Activated B cell treated with CpG ODN at 0.5 μM for 24 hours (primary cell): ENCODE measurements at regions not wholly inside any gene's neighbourhood (a gene's known extent, or its start where the extent isn't known, plus 50 kb on each side); places are given as distances from the start of the nearest gene placed in this dataset.

Experiments used
- ATAC-seq: fragments of 200-7000 bp; cut with Tn5 transposase; one replicate; pipeline ENCODE4 v1.10.0; 2021; ENCODE audit warnings: low read depth, mild to moderate bottlenecking, moderate library complexity
- CTCF ChIA-PET: fragments of 350-600 bp; sonication (Branson Sonifier 250); formaldehyde crosslinking; loops from one replicate; lab custom pipeline; 2021; ENCODE audit warnings: antibody characterized with exemption; lab: Charles Lee
- POLR2A ChIA-PET: fragments of 350-600 bp; sonication (Branson Sonifier 250); formaldehyde crosslinking; loops from one replicate; lab custom pipeline; 2021; ENCODE audit warnings: antibody characterized with exemption; lab: Charles Lee
- DNase-seq: peaks from one replicate; pipeline ENCODE4 v3.0.0; 2022
- H3K27ac Mint-ChIP-seq: one replicate; pipeline ENCODE4 v1.8.0; 2020; ENCODE audit warnings: mixed read lengths
- H3K27me3 Mint-ChIP-seq: one replicate; pipeline ENCODE4 v1.8.0; 2021; ENCODE audit warnings: mixed read lengths
- H3K36me3 Mint-ChIP-seq: one replicate; pipeline ENCODE4 v1.8.0; 2021; ENCODE audit warnings: low read depth, mixed read lengths
- H3K4me1 Mint-ChIP-seq: one replicate; pipeline ENCODE4 v1.8.0; 2021; ENCODE audit warnings: mixed read lengths
- H3K4me3 Mint-ChIP-seq: one replicate; pipeline ENCODE4 v1.8.0; 2020; ENCODE audit warnings: mild to moderate bottlenecking, mixed read lengths
- H3K9me3 Mint-ChIP-seq: one replicate; pipeline ENCODE4 v1.8.0; 2020; ENCODE audit warnings: mixed read lengths
- CTCF ChIP-seq: fragments of 200-600 bp; IDR thresholded peaks from one replicate; pipeline ENCODE4 v1.8.0; 2022; ENCODE audit warnings: antibody characterized with exemption, mild to moderate bottlenecking
- intact Hi-C: fragments of 100-400 bp; cut with micrococcal nuclease; formaldehyde crosslinking; loops from one replicate; pipeline ENCODE4 v1.15.1; 2024

- peaks cover 7% of the 10 kb centered on the region for H3K27me3 Mint-ChIP-seq
- POLR2A ChIA-PET, result no interaction called here
- ATAC-seq (no peak), DNase-seq (no peak)
- H3K27ac Mint-ChIP-seq, result no peak overlapping the region
- no peak for TF ChIP-seq CTCF
- H3K9me3 Mint-ChIP-seq, result no peaks in the 10 kb centered on the region
- H3K4me1 Mint-ChIP-seq, result no peaks in the 10 kb centered on the region
- no peak overlapping the region for H3K4me3 Mint-ChIP-seq
- CTCF ChIA-PET, result no interaction called here
- no peaks in the 10 kb centered on the region for H3K36me3 Mint-ChIP-seq
- intact Hi-C loops, result no loop called here
Measured at GRCh38 chr1:230573658-230574057, 68.6 kb upstream of the COG2 start.

- intact Hi-C loops, result no loop called here
- ChIA-PET CTCF (no interaction called here), POLR2A (no interaction called here)
- DNase-seq (no peak), ATAC-seq (no peak)
- TF ChIP-seq CTCF, result no peak
- no peaks in the 10 kb centered on the region for H3K36me3 Mint-ChIP-seq
- H3K4me3 Mint-ChIP-seq, result no peak overlapping the region
- peaks cover 3% of the 10 kb centered on the region for H3K27me3 Mint-ChIP-seq
- H3K4me1 Mint-ChIP-seq, result no peaks in the 10 kb centered on the region
- H3K27ac Mint-ChIP-seq, result no peak overlapping the region
- no peaks in the 10 kb centered on the region for H3K9me3 Mint-ChIP-seq
Measured at GRCh38 chr1:230572121-230573105, 69.9 kb upstream of the COG2 start.

GRCh38 chr1:230570724-230571360 is 71.4 kb upstream of the COG2 start:
- H3K27ac Mint-ChIP-seq, result no peak overlapping the region
- no peak for TF ChIP-seq CTCF
- H3K4me3 Mint-ChIP-seq, result no peak overlapping the region
- ChIA-PET CTCF (no interaction called here), POLR2A (no interaction called here)
- no peaks in the 10 kb centered on the region for H3K4me1 Mint-ChIP-seq
- DNase-seq, result no peak
- no peaks in the 10 kb centered on the region for H3K9me3 Mint-ChIP-seq
- no peak for ATAC-seq
- intact Hi-C loops, result no loop called here
- H3K36me3 Mint-ChIP-seq, result no peaks in the 10 kb centered on the region
- peaks cover 4% of the 10 kb centered on the region for H3K27me3 Mint-ChIP-seq

GRCh38 chr1:230569201-230569600 is 73.1 kb upstream of the COG2 start:
- Mint-ChIP-seq H3K4me3 (no peak overlapping the region), H3K4me1 (no peaks in the 10 kb centered on the region), H3K36me3 (no peaks in the 10 kb centered on the region), H3K27me3 (peaks cover 17% of the 10 kb centered on the region), H3K27ac (no peak overlapping the region), H3K9me3 (no peaks in the 10 kb centered on the region)
- ChIA-PET CTCF (no interaction called here), POLR2A (no interaction called here)
- intact Hi-C loops, result no loop called here
- no peak for ATAC-seq
- no peak for TF ChIP-seq CTCF
- DNase-seq, result no peak

GRCh38 chr1:230568676-230569075 is 73.6 kb upstream of the COG2 start:
- ATAC-seq (no peak), DNase-seq (no peak)
- Mint-ChIP-seq H3K27ac (no peak overlapping the region), H3K36me3 (no peaks in the 10 kb centered on the region), H3K27me3 (peaks cover 17% of the 10 kb centered on the region), H3K4me3 (no peak overlapping the region), H3K4me1 (no peaks in the 10 kb centered on the region), H3K9me3 (no peaks in the 10 kb centered on the region)
- CTCF ChIA-PET, result no interaction called here
- POLR2A ChIA-PET, result no interaction called here
- TF ChIP-seq CTCF, result no peak
- intact Hi-C loops, result no loop called here
